A673 (cell line): ENCODE measurements at regions not wholly inside any gene's neighbourhood (a gene's known extent, or its start where the extent isn't known, plus 50 kb on each side); places are given as distances from the start of the nearest gene placed in this dataset.

Experiments
- CTCF ChIP-seq: fragments of 300-800, 200-600 bp; sonication (generic); conservative IDR thresholded peaks from 2 replicates; pipeline ENCODE4 v1.5.1; 2017; ENCODE audit warnings: low read depth, mild to moderate bottlenecking, antibody characterized with exemption, low read length, moderate library complexity, mixed read lengths
- EZH2 ChIP-seq: fragments of 200-600 bp; sonication (generic); IDR thresholded peaks from 2 replicates; pipeline ENCODE4 v1.6.1; 2017; ENCODE audit warnings: borderline replicate concordance, low read depth, mild to moderate bottlenecking, mixed read lengths, antibody characterized with exemption, low read length; ENCODE audit not compliant: poor library complexity, severe bottlenecking

- TF ChIP-seq CTCF = no peak
- no peak for TF ChIP-seq EZH2
These were observed 73.9 kb downstream of the DNTTIP2 start for GRCh38 chr1:93805027-93805610.
